GM06990 (cell line): ENCODE measurements at regions not wholly inside any gene's neighbourhood (a gene's known extent, or its start where the extent isn't known, plus 50 kb on each side); places are given as distances from the start of the nearest gene placed in this dataset.
"Not testable (repeated sequence)": the region's sequence is repeated elsewhere in the genome, so short reads cannot be mapped to it uniquely, and the experiment has no call there.

Experiments
- DNase-seq: peaks from one replicate; pipeline ENCODE4 v3.0.0-alpha.2; 2011; ENCODE audit not compliant: insufficient read length; ENCODE audit errors: extremely low read depth
- H3K27me3 ChIP-seq: replicated peaks from 2 replicates; pipeline ENCODE4 v1.6.0; 2011; ENCODE audit warnings: low read length; ENCODE audit not compliant: control insufficient read depth, insufficient read depth
- H3K36me3 ChIP-seq: 2 replicates; pipeline ENCODE4 v1.5.1; 2011; ENCODE audit warnings: low read length; ENCODE audit not compliant: control insufficient read depth, insufficient read depth
- H3K4me3 ChIP-seq: replicated peaks from 2 replicates; pipeline ENCODE4 v1.5.1; 2011; ENCODE audit warnings: low read depth, mild to moderate bottlenecking, control low read depth, low read length
- CTCF ChIP-seq: IDR thresholded peaks from 2 replicates; pipeline ENCODE4 v1.5.1; 2011; ENCODE audit warnings: low read length, control low read depth, mild to moderate bottlenecking, inconsistent platforms; ENCODE audit not compliant: insufficient read depth, poor library complexity, severe bottlenecking

- no peak for DNase-seq
- Histone ChIP-seq H3K4me3 (no peak overlapping the region), H3K27me3 (no peaks in the 10 kb centered on the region), H3K36me3 (no peaks in the 10 kb centered on the region)
- TF ChIP-seq CTCF: no peak
Observed at GRCh38 chr13:53445686-53446085, 417.1 kb downstream of the OLFM4 start.

DNA sequence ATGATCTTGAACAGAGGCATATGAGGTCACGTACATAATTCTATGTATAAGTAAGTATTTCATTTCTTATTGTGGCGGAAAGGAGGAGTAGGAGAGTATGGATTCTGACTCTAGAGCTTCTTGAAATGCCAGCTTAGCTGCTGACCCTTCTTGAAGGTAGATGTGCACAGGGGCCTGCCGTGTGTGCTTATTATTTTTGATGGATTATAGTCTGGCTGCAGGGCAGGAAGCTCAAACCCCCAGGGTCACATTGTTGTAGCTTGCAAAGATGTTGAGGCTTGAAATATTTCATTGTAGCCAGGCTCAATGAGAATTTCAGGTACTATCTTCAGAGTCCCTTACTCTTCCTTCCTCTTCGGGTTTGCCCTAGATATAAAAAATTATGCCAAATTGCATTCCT lies 418.8 kb downstream of the OLFM4 start:
- no peak for TF ChIP-seq CTCF
- H3K36me3 ChIP-seq: no peaks in the 10 kb centered on the region
- no peak overlapping the region for H3K4me3 ChIP-seq
- DNase-seq: no peak
- H3K27me3 ChIP-seq: no peaks in the 10 kb centered on the region

GRCh38 chr13:53447863-53448262 lies 419.2 kb downstream of the OLFM4 start:
- Histone ChIP-seq H3K27me3 (no peaks in the 10 kb centered on the region), H3K4me3 (no peak overlapping the region), H3K36me3 (no peaks in the 10 kb centered on the region)
- DNase-seq: no peak
- no peak for TF ChIP-seq CTCF

- DNase-seq, H3K27me3 ChIP-seq, H3K4me3 ChIP-seq, H3K36me3 ChIP-seq: not testable (repeated sequence)
Observed at GRCh38 chr13:53452263-53452808, 423.7 kb downstream of the OLFM4 start.

DNA sequence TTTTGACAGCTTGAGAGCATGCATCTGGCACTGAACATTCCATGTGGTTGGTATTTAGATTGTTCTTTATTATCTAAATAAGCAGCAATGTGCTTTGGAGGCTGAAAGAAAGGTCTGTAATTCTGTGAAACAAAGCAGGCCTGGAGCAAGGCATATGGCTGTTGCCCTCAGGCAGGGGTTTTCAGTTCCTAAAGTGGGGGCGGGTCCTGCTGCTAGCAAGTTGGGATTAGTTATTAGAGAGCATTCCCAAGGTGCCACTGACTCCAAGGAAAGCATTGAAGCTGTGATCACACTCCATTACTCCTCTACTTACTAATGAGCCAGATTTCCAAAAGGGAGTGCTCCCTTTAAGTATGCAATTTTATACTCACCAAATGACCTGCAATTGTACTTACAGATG lies 432.2 kb downstream of the OLFM4 start:
- Histone ChIP-seq H3K36me3 (no peaks in the 10 kb centered on the region), H3K4me3 (no peak overlapping the region), H3K27me3 (no peaks in the 10 kb centered on the region)
- no peak for TF ChIP-seq CTCF
- DNase-seq: no peak

DNA sequence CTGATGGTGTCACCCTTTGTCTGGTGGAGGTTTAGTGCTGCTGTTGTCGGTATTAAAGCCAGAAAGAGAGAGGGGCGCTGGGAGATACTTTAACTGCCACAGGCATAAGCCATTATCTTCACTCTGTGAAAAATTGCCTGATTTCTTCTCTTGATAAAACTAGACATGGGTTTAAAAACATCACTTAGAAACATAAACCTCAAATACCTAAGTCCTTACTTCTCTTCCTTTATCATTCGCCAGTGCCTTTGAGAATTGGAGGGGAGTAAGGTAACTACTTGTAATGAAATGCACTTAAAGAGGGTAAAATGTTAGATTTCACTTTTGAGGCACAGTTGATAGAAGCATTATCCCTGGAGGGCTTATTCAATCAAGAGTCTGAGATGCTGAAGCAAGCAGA lies 434.5 kb downstream of the OLFM4 start:
- H3K4me3 ChIP-seq: no peak overlapping the region
- no peak for DNase-seq
- no peaks in the 10 kb centered on the region for H3K27me3 ChIP-seq
- TF ChIP-seq CTCF: no peak
- no peaks in the 10 kb centered on the region for H3K36me3 ChIP-seq
